IMR-90 (cell line): ENCODE measurements at regions not wholly inside any gene's neighbourhood (a gene's known extent, or its start where the extent isn't known, plus 50 kb on each side); places are given as distances from the start of the nearest gene placed in this dataset.

ENCODE experiments used
- ATAC-seq: fragments of 200-7000 bp; cut with Tn5 transposase; 2 replicates; pipeline ENCODE4 v1.9.1; 2020; ENCODE audit warnings: low read depth, mild to moderate bottlenecking, moderate library complexity
- BruUV-seq: library from RNA; stranded (reverse); fragments of 400-500 nt; replicated peaks from 2 replicates; lab custom pipeline; 2021; lab: Mats Ljungman, UMichigan
- CTCF ChIA-PET: fragments of 300-600 bp; formaldehyde crosslinking; extraction: SDS; loops from one replicate; lab custom pipeline; 2021; ENCODE audit warnings: antibody characterized with exemption; lab: Yijun Ruan, JAX
- POLR2A ChIA-PET: fragments of 300-600 bp; sonication (Branson Sonifier 250); formaldehyde crosslinking; loops from one replicate; lab custom pipeline; 2022; ENCODE audit warnings: antibody characterized with exemption; ENCODE audit not compliant: unreplicated experiment; lab: Charles Lee
- DNase-seq: peaks from one replicate; pipeline ENCODE4 v3.0.0; 2013
- H2AFZ ChIP-seq: replicated peaks from 2 replicates; pipeline ENCODE3; 2013; ENCODE audit warnings: low read length, mild to moderate bottlenecking; ENCODE audit not compliant: poor library complexity
- H2AK5ac ChIP-seq: 2 replicates; pipeline ENCODE4 v1.6.1; 2013; ENCODE audit warnings: low read depth, low read length, inconsistent platforms
- H2AK9ac ChIP-seq: replicated peaks from 2 replicates; pipeline ENCODE3; 2013; ENCODE audit warnings: mild to moderate bottlenecking, low read depth, low read length, moderate library complexity; ENCODE audit not compliant: poor library complexity
- H2BK120ac ChIP-seq: 2 replicates; pipeline ENCODE4 v1.6.1; 2013; ENCODE audit warnings: low read depth, low read length, inconsistent platforms
- H2BK15ac ChIP-seq: 3 replicates; pipeline ENCODE4 v1.6.1; 2013; ENCODE audit warnings: low read depth, low read length, inconsistent platforms
- H2BK20ac ChIP-seq: 2 replicates; pipeline ENCODE4 v1.6.1; 2013; ENCODE audit warnings: low read depth, mild to moderate bottlenecking, inconsistent platforms, low read length, moderate library complexity
- H2BK5ac ChIP-seq: 2 replicates; pipeline ENCODE4 v1.6.1; 2013; ENCODE audit warnings: mild to moderate bottlenecking, low read depth, low read length, inconsistent platforms; ENCODE audit not compliant: poor library complexity, severe bottlenecking
- H3K14ac ChIP-seq: replicated peaks from 2 replicates; pipeline ENCODE4 v1.6.1; 2013; ENCODE audit warnings: low read depth, low read length, inconsistent platforms
- H3K18ac ChIP-seq: 2 replicates; pipeline ENCODE4 v1.6.1; 2013; ENCODE audit warnings: low read depth, low read length, control low read depth
- H3K23ac ChIP-seq: 2 replicates; pipeline ENCODE4 v1.6.1; 2013; ENCODE audit warnings: low read depth, low read length, inconsistent platforms
- H3K27ac ChIP-seq: 2 replicates; pipeline ENCODE4 v1.5.1; 2013; ENCODE audit warnings: mild to moderate bottlenecking, control low read depth, low read length; ENCODE audit not compliant: insufficient read depth
- H3K27me3 ChIP-seq: 2 replicates; pipeline ENCODE4 v1.6.1; 2013; ENCODE audit warnings: low read length; ENCODE audit not compliant: control insufficient read depth, insufficient read depth
- H3K36me3 ChIP-seq: 2 replicates; pipeline ENCODE4 v1.6.1; 2013; ENCODE audit warnings: low read length, mixed read lengths; ENCODE audit not compliant: control insufficient read depth, insufficient read depth
- H3K4ac ChIP-seq: 2 replicates; pipeline ENCODE4 v1.6.1; 2013; ENCODE audit warnings: low read depth, low read length, inconsistent platforms
- H3K4me1 ChIP-seq: 2 replicates; pipeline ENCODE4 v1.6.1; 2013; ENCODE audit warnings: low read length, mixed read lengths; ENCODE audit not compliant: control insufficient read depth, insufficient read depth
- H3K4me2 ChIP-seq: 2 replicates; pipeline ENCODE4 v1.6.1; 2013; ENCODE audit warnings: low read depth, mild to moderate bottlenecking, control low read depth, low read length, moderate library complexity
- H3K4me3 ChIP-seq: 2 replicates; pipeline ENCODE4 v1.5.1; 2013; ENCODE audit warnings: low read depth, mild to moderate bottlenecking, control low read depth, low read length, moderate library complexity; ENCODE audit not compliant: insufficient read depth
- H3K56ac ChIP-seq: 2 replicates; pipeline ENCODE4 v1.6.1; 2013; ENCODE audit warnings: low read length, inconsistent platforms; ENCODE audit not compliant: insufficient read depth; ENCODE audit errors: extremely low read depth
- H3K79me1 ChIP-seq, 2 experiments: 2 replicates each; pipeline ENCODE4 v1.6.1; 2013; ENCODE audit warnings: low read length in 2 of 2, inconsistent platforms in 1 of 2, low read depth in 1 of 2
- H3K9ac ChIP-seq: 2 replicates; pipeline ENCODE4 v1.6.1; 2013; ENCODE audit warnings: low read depth, low read length, control low read depth
- H3K9me1 ChIP-seq: 2 replicates; pipeline ENCODE4 v1.6.1; 2013; ENCODE audit warnings: low read length, inconsistent platforms; ENCODE audit not compliant: insufficient read depth
- H3K9me3 ChIP-seq: 2 replicates; pipeline ENCODE4 v1.6.1; 2013; ENCODE audit warnings: low read length; ENCODE audit not compliant: control insufficient read depth, insufficient read depth
- H4K20me1 ChIP-seq: 2 replicates; pipeline ENCODE4 v1.6.1; 2013; ENCODE audit warnings: low read length, inconsistent platforms; ENCODE audit not compliant: insufficient read depth
- H4K5ac ChIP-seq: 2 replicates; pipeline ENCODE4 v1.6.1; 2013; ENCODE audit warnings: mild to moderate bottlenecking, low read depth, low read length, control low read depth
- H4K8ac ChIP-seq, 2 experiments: 2 replicates each; pipeline ENCODE4 v1.6.1; 2013; ENCODE audit warnings: low read depth in 2 of 2, low read length in 2 of 2, control low read depth in 1 of 2, inconsistent platforms in 1 of 2
- H4K91ac ChIP-seq: 2 replicates; pipeline ENCODE4 v1.6.1; 2013; ENCODE audit warnings: low read depth, low read length, inconsistent platforms; ENCODE audit not compliant: insufficient read depth
- CHD1 ChIP-seq: IDR thresholded peaks from 2 replicates; pipeline ENCODE4 v1.6.1; 2012; ENCODE audit warnings: low read depth, low read length, improper control_type of control experiment
- MAFK ChIP-seq: IDR thresholded peaks from 2 replicates; pipeline ENCODE4 v1.6.1; 2012; ENCODE audit warnings: low read depth, low read length, improper control_type of control experiment
- dilution Hi-C: fragments of 300-500 bp; cut with HindIII; formaldehyde crosslinking; loops from one replicate; pipeline ENCODE4 v1.14.3; 2018; ENCODE audit warnings: low sequenced_read_pairs; ENCODE audit not compliant: unreplicated experiment
- in situ Hi-C: fragments of 300-500 bp; cut with MboI; formaldehyde crosslinking; loops from 3 replicates; pipeline ENCODE4 v1.14.3; 2019; ENCODE audit warnings: low sequenced_read_pairs, inconsistent platforms, mixed read lengths
- intact Hi-C: fragments of 100-400 bp; cut with micrococcal nuclease; formaldehyde crosslinking; loops from 2 replicates; pipeline ENCODE4 v1.10.0; 2022

- H2BK15ac ChIP-seq = no peak overlapping the region
- H3K9ac ChIP-seq = no peak overlapping the region
- no peak overlapping the region for H2BK20ac ChIP-seq
- H3K18ac ChIP-seq = no peak overlapping the region
- no peaks in the 10 kb centered on the region for H3K36me3 ChIP-seq
- no peak overlapping the region for H4K5ac ChIP-seq
- no peak overlapping the region for H2AFZ ChIP-seq
- H3K4ac ChIP-seq = no peak overlapping the region
- no peak overlapping the region for H4K91ac ChIP-seq
- no peak overlapping the region for H2AK5ac ChIP-seq
- in situ Hi-C loops (no loop called here), dilution Hi-C loops (no loop called here), intact Hi-C loops (no loop called here)
- no peaks in the 10 kb centered on the region for H3K79me1 ChIP-seq
- H4K8ac ChIP-seq = no peak overlapping the region
- no TSS peak for BruUV-seq
- CTCF ChIA-PET = no interaction called here
- TF ChIP-seq MAFK (peak; percentile 59; the same call in 1 of the 2 replicates), CHD1 (no peak)
- no peaks in the 10 kb centered on the region for H4K20me1 ChIP-seq
- no peak overlapping the region for H2BK5ac ChIP-seq
- POLR2A ChIA-PET = no interaction called here
- DNase-seq (no peak), ATAC-seq (no peak)
- no peak overlapping the region for H3K14ac ChIP-seq
- no peak overlapping the region for H2BK120ac ChIP-seq
- no peaks in the 10 kb centered on the region for H3K9me1 ChIP-seq
- no peak overlapping the region for H3K4me2 ChIP-seq
- H3K56ac ChIP-seq = no peak overlapping the region
- H3K27ac ChIP-seq = no peak overlapping the region
- no peak overlapping the region for H3K23ac ChIP-seq
- no peak overlapping the region for H3K4me3 ChIP-seq
- no peaks in the 10 kb centered on the region for H3K4me1 ChIP-seq
- no peaks in the 10 kb centered on the region for H3K27me3 ChIP-seq
- H2AK9ac ChIP-seq = no peak overlapping the region
- no peaks in the 10 kb centered on the region for H3K9me3 ChIP-seq
Measured at GRCh38 chr2:128914320-128914719, 595.7 kb upstream of the HS6ST1 start.
